Duodenal mucosa (tissue), 2 donors: ENCODE measurements at regions not wholly inside any gene's neighbourhood (a gene's known extent, or its start where the extent isn't known, plus 50 kb on each side); places are given as distances from the start of the nearest gene placed in this dataset.

Experiments
- H3K27ac ChIP-seq: one replicate; pipeline ENCODE4 v1.7.0; 2013; ENCODE audit warnings: low read depth, low read length
- H3K27me3 ChIP-seq, 2 donors: one replicate each; pipeline ENCODE4 v1.7.0; 2013; ENCODE audit warnings: low read length in 2 of 2, control low read depth in 1 of 2; ENCODE audit not compliant: insufficient read depth in 2 of 2, control insufficient read depth in 1 of 2
- H3K36me3 ChIP-seq, 2 donors: one replicate each; pipeline ENCODE4 v1.7.0; 2013; ENCODE audit warnings: low read length in 2 of 2, control low read depth in 1 of 2; ENCODE audit not compliant: insufficient read depth in 2 of 2, control insufficient read depth in 1 of 2
- H3K4me1 ChIP-seq, 2 donors: one replicate each; pipeline ENCODE4 v1.7.0; 2013; ENCODE audit warnings: low read length in 2 of 2, control low read depth in 1 of 2; ENCODE audit not compliant: insufficient read depth in 2 of 2, control insufficient read depth in 1 of 2
- H3K4me3 ChIP-seq, 2 donors: one replicate each; pipeline ENCODE4 v1.7.0; 2013; ENCODE audit warnings: low read length in 2 of 2, low read depth in 1 of 2
- H3K9ac ChIP-seq, 2 donors: one replicate each; pipeline ENCODE4 v1.7.0; 2013; ENCODE audit warnings: low read length in 2 of 2, low read depth in 1 of 2
- H3K9me3 ChIP-seq, 2 donors: one replicate each; pipeline ENCODE4 v1.7.0; 2013; ENCODE audit warnings: low read length in 2 of 2, control low read depth in 1 of 2; ENCODE audit not compliant: control insufficient read depth in 1 of 2

DNA sequence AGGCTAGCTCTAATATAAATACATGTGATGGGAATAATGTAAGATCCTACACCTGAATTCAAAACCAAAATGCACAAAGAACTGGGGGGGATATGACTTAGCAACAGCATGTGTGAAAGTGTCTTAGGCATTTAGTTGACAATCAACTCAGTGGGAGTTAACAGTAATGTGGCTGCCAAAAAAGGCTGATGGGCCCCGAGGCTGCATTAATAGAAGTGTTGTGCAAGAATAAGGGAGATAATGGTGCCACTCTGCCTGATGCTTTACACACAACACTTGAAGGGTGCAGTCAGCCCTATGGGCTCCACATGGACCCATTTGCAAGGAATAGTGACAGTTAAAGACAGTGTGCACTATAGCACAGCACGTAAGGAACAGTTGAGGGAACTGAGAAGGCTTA lies 649.4 kb upstream of the ZEB2 start:
- Histone ChIP-seq H3K27me3 (no peaks in the 10 kb centered on the region), H3K4me3 (no peak overlapping the region), H3K4me1 (no peaks in the 10 kb centered on the region), H3K27ac (no peak overlapping the region), H3K9me3 (no peaks in the 10 kb centered on the region), H3K9ac (no peak overlapping the region), H3K36me3 (no peaks in the 10 kb centered on the region)

DNA sequence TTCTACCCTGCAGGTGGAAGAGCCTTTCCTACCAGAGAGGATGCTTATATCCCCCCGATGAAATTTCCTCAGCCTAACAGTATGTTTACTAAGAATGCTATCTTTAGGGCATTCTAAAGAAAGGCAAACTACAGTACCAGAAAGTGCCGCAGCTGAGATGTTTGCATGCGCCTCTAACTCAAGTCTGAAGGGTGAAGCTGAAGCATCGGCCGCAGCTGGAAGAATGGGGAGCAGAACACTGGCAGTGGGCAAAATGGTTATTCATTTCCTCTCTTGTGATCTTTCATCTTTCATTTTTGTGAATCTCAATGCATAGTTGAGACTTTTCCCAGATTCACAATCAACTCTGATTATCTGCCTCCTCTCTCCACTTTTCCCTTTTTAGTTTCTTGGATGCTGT lies 648.2 kb upstream of the ZEB2 start:
- Histone ChIP-seq H3K27ac (no peak overlapping the region), H3K4me1 (no peaks in the 10 kb centered on the region), H3K4me3 (no peak overlapping the region), H3K9ac (no peak overlapping the region), H3K36me3 (no peaks in the 10 kb centered on the region), H3K9me3 (no peaks in the 10 kb centered on the region), H3K27me3 (no peaks in the 10 kb centered on the region)

DNA sequence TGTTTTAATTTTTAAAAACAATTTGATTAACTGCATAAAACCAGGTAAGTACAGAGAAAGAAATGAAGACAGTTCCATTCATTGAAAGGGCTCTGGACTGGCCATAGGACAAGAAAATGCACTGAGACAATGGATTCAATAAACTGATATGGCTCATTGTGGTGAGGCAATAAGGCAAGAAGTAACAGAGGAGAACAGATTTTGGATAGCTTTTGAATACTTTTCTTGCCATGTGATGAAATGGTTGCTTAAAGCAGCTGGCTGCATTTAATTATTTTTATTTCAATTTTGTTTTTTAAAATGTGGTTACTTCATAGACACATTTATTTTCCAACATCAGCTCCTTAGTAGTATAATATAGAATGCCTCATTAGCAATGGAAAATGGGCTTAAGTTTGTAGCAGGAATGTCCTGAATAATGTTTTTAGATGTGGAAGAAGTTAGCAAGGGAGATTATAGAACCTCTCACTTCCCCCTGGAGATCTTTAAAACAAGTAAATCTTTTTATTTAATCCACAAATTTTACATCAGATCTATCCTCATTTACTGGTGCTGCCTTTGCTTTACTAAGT lies 646.9 kb upstream of the ZEB2 start:
- no peaks in the 10 kb centered on the region for H3K9me3 ChIP-seq
- H3K27ac ChIP-seq, result no peak overlapping the region
- no peaks in the 10 kb centered on the region for H3K36me3 ChIP-seq
- no peaks in the 10 kb centered on the region for H3K27me3 ChIP-seq
- no peak overlapping the region for H3K9ac ChIP-seq
- H3K4me3 ChIP-seq, result no peak overlapping the region
- H3K4me1 ChIP-seq, result no peaks in the 10 kb centered on the region

DNA sequence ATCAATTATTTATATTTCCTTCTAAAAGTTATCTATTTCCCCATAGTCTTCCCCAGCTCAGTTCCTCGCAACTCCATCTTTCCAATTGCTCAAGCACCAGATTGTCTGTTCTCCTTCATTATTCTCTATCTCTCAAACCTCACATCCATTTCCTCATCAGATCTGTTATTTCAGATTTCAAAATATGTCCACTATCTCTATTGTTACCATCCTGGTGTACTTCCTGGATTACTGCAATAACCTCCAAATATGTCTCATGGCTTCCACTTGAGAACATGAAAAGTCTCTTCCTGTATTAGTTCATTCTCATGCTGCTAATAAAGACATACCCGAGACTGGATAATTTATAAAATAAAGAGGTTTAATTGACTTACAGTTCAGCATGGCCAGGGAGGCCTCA lies 641.7 kb upstream of the ZEB2 start:
- no peak overlapping the region for H3K9ac ChIP-seq
- no peak overlapping the region for H3K4me3 ChIP-seq
- H3K4me1 ChIP-seq, result no peaks in the 10 kb centered on the region
- no peaks in the 10 kb centered on the region for H3K36me3 ChIP-seq
- no peaks in the 10 kb centered on the region for H3K27me3 ChIP-seq
- H3K27ac ChIP-seq, result no peak overlapping the region
- H3K9me3 ChIP-seq, result no peaks in the 10 kb centered on the region

DNA sequence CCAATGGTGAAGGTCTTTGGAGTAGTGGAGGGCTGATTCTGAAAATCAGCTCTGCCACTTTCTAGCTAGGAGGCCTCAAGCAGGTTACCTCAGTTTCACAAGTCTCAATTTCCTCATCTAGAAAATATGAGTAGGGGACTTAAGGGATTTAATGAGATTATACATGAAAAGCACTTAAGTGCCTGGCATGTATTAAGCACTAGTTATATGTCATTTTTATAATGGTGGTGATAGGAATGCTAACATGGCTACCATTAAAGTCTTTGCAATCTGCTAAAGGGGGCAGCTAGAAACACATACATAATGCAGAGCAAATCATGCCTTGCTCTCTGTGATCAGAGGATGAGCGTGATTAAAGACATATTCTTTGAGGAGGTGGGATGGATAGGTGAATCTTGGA lies 640.9 kb upstream of the ZEB2 start:
- no peaks in the 10 kb centered on the region for H3K4me1 ChIP-seq
- H3K4me3 ChIP-seq, result no peak overlapping the region
- H3K9me3 ChIP-seq, result no peaks in the 10 kb centered on the region
- H3K27ac ChIP-seq, result no peak overlapping the region
- H3K27me3 ChIP-seq, result no peaks in the 10 kb centered on the region
- H3K9ac ChIP-seq, result no peak overlapping the region
- no peaks in the 10 kb centered on the region for H3K36me3 ChIP-seq

DNA sequence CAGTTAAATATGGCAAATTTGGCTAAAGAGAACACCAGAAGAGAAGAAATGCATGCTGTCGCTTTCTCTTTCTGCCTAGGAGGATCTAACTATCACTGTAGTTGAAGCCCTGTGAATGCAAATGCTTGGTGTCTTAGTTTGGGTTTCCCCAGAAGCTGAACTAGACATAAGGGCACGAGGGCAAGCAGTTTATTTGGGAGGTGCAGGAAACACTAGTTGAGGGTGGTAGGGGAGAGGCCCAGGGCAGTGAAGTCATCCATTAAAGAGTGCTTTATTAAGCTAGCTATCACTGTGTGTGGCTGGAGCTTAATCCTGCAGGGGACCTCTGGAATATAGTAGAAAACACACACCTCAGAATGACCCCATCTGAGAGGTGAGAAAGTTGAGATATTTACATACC lies 639.8 kb upstream of the ZEB2 start:
- Histone ChIP-seq H3K9me3 (no peaks in the 10 kb centered on the region), H3K27me3 (no peaks in the 10 kb centered on the region), H3K4me1 (no peaks in the 10 kb centered on the region), H3K4me3 (no peak overlapping the region), H3K36me3 (no peaks in the 10 kb centered on the region), H3K27ac (no peak overlapping the region), H3K9ac (no peak overlapping the region)

DNA sequence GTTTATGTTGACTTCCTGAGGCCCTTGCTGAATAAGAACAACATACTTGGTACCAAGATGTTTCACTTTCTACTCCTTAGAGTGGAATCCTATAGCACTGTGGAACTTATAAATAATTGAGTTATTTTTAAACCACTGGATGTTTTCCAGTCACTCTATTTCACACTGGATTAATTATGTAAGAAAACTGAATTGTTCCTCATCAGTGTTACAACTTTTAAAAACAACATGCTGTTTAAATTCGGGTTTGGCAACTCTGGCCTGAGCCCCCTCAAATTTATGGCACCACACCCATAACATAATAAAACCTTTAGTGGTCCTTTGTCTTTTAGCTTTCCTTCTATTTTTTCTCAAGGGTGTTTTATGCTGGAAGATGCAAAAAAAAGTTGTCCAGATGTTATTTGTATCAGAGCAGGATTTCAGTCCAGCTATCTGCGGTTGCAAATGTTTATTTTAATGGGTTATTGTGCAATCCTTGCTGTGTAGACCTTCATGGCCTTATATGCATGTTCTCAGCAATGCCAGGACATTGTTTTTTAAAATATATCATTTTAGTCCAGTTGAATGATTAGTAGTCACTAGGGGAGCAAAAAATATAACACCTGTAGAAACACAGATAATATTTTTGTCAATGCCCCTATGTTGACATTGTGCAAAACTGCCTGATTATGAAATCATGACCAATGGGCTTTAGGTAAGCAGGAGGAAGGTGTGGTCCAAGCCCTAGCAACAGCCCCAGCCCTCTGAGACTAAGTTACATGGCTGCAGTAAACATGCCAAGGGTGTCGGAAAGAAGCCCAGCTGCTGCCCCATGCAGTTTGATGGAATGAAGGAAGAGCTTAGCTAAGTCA lies 638.0 kb upstream of the ZEB2 start:
- Histone ChIP-seq H3K4me1 (no peaks in the 10 kb centered on the region), H3K9ac (no peak overlapping the region), H3K9me3 (no peaks in the 10 kb centered on the region), H3K27ac (no peak overlapping the region), H3K4me3 (no peak overlapping the region), H3K27me3 (no peaks in the 10 kb centered on the region), H3K36me3 (no peaks in the 10 kb centered on the region)

DNA sequence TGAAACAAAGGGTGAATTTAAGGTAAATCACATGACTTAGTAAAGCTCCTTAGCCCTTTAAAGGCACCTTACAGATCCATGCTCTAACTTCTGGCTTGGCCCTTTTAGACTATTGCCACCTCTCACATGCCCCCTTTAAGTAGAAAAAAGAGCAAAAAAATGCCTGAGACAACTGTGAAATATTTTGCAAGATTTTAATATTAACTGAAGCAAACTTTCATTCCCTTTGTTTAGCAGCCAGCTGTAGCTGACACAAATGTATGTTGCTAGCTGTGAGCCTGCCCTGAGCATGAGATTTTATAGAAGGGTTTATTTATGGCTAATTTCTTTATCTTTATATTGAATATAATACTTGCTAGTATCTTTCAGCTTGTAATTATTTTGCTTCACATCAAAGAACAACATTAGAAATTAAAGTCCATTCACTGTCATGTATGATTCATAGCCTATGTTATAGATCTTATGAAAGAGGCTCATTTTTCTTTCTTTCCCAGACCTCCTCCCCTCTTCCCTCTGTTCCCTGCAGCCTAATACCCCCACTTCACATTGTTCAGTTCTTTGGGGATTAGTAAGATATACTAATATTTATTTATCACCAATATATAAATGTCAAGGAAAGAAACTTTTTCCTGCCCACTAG lies 637.2 kb upstream of the ZEB2 start:
- H3K4me1 ChIP-seq, result no peaks in the 10 kb centered on the region
- H3K36me3 ChIP-seq, result no peaks in the 10 kb centered on the region
- H3K4me3 ChIP-seq, result no peak overlapping the region
- H3K27ac ChIP-seq, result no peak overlapping the region
- no peaks in the 10 kb centered on the region for H3K9me3 ChIP-seq
- H3K9ac ChIP-seq, result no peak overlapping the region
- no peaks in the 10 kb centered on the region for H3K27me3 ChIP-seq

DNA sequence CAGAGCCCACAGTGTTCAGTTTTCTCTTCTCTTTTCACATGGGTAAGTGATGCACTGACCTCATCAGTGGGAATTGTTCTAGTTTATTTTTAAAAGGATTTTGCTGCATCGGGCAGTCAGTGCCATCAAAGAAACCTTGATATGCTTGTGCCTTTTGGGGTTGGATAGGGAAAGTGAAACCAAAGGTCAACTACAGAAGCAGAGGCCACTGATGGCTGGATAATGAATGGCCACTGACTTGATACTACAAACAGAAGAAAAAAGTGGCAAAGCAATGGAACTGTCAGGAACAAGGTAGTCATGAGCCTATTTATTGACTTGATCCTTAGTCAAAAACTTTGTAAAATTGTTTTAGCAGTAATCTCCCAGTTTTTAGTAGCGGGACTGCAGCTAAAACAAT lies 636.3 kb upstream of the ZEB2 start:
- Histone ChIP-seq H3K4me3 (no peak overlapping the region), H3K9me3 (no peaks in the 10 kb centered on the region), H3K9ac (no peak overlapping the region), H3K36me3 (no peaks in the 10 kb centered on the region), H3K27ac (no peak overlapping the region), H3K4me1 (no peaks in the 10 kb centered on the region), H3K27me3 (no peaks in the 10 kb centered on the region)

DNA sequence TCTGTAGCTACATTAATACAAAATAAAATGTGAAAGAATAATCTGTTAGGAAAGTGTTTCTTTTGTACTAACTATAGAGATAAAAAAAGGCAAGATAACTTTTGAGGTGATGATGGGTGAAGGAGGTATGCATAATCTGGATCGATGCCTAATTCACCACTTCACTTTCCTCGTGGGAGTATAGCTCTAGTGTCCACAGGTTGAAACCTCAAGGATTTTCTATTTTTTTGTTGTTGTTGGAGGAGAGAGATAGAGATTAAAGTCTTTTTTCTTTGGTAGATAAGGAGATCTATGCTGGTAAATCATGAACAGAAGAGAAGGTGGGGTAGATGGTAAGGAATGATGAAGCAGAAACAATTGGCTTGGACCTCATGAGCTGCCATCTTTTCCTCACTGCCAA lies 635.3 kb upstream of the ZEB2 start:
- H3K36me3 ChIP-seq, result no peaks in the 10 kb centered on the region
- no peak overlapping the region for H3K27ac ChIP-seq
- no peak overlapping the region for H3K9ac ChIP-seq
- H3K4me3 ChIP-seq, result no peak overlapping the region
- no peaks in the 10 kb centered on the region for H3K27me3 ChIP-seq
- no peaks in the 10 kb centered on the region for H3K9me3 ChIP-seq
- no peaks in the 10 kb centered on the region for H3K4me1 ChIP-seq
